NCI-H748 (cell line): ENCODE measurements at regions not wholly inside any gene's neighbourhood (a gene's known extent, or its start where the extent isn't known, plus 50 kb on each side); places are given as distances from the start of the nearest gene placed in this dataset.

ENCODE experiments used
- DNase-seq: peaks from one replicate; lab custom pipeline; 2025; ENCODE audit not compliant: unreplicated experiment; lab: John Stamatoyannopoulos, UW

DNA sequence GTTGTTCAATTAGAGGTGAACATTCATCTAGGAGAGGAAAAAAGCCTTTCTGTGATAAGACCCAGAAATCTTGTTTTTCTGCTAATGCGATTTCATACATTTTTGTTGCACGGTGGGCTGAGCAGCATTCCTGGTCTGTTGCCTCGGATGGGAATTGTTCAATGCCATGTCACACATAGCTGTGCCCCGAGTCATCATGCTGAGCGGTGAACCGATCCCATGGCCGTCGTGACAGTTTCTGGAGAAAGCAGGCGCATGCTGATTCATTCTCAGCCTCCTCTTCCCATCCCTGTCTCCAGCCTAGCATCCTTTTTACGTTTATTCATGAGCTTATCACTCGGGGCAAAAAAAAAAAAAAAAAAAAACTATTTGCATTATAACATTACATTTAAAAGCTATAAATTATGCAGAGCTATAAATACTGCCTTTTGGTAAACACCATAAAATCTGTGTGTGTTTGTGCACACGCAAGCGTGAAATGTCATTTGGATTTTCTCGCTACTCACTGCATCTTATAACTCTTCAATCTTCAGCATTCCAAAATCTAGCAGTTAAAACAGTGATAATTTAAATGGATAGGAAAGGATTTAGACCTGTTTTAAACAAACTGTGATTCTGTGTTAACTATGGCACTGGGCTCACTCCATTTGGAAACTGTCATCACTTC is 58.9 kb upstream of the IFNGR1 start:
- DNase-seq = no peak

DNA sequence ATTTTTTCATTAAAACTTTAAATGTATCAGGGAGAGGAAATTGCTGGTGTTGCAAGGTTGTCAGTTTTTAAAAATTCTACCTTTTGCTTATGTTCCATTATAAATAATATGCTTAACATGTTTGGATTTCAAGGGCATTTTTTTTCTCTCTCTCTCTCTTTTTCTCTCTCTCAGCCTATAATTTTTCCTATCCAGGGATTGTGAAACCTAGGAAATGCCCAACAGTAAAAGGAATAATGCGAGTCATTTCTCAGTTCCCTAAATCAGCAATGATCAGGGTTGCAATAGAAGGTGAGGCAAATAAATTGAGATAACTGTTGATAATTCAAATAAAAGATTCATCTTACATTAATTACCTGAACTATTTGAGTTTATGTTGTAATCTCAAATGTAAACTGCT is 53.2 kb upstream of the IFNGR1 start:
- DNase-seq = no peak

DNA sequence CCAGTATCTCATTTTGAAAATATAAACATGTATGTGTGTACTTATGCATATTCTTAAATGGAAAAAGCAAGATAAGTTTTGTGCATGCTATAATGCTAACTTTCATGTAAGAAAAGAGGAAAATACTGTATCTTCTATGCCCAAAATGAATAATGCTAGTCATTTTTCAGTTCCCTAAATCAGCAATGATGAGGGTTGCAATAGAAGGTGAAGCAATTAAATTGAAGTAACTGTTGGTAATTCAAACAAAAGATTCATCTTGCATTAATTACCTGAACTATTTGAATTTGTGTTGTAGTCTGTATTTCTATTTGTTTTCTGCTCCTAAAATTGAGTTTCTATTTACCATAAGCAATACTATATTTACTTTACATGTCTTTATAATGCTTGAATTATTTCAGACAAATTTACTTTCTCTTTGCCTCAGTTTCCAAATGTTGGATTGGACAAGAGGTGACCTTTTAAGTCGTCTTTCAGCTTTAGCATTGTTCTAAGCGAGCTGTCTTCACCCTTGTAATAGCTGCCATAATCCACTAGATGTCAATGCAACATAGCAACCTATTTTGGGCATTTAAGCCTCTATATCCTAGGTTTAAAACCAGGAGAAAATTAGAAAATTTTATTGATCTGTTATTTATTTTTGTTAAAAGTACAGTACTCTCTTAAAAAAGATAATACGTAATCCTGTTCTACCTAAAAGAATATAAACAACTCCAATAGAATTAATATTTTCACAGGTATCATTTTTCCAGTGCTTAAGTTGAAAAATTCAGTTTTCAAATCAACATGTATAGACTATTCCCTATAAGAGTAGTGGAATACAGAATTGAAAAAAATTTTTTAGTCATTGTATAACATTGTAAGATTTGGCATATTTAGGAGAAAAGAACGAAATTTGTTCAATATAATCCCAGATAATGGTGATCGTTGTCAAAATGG is 52.3 kb upstream of the IFNGR1 start:
- peak; percentile 62 for DNase-seq

DNA sequence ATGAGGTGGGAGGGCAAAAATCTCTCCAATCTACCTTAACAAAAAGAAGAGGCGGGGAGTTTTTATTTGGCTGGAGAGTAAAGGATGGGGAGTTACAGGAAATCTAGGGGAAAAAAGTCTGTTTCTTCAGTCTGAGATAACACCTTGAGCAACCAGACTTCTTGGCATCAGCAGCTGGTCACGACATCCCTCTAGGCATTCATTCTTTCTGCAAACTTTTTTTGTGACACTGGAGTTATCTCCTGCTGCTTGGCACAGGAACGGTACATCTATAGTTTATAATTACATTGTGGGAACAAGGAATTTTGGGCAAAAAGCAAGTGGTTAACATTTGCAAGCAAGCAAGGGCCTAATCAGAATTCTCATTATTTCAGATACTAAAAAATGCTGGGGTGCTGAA is 50.6 kb upstream of the IFNGR1 start:
- no peak for DNase-seq

DNA sequence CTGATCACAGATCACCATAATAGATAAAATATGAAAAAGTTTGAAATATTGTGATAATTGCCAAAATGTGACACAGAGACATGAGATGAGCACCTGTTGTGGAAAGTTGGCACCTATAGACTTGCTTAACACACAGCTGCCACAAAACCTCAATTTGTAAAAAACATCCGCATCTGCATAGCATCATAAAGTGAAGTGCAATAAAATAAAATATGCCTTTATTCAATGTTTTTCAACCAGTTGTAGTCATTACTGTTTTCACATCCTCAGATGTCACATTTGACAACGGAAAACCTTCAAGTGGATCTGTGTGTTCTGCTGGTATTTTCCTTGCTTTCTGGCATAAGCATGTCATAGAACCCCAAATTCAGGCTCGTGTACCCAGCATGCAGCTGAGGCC is 50.2 kb upstream of the IFNGR1 start:
- DNase-seq = no peak
